Medulla oblongata (tissue), 1 donor: ENCODE measurements at regions not wholly inside any gene's neighbourhood (a gene's known extent, or its start where the extent isn't known, plus 50 kb on each side); places are given as distances from the start of the nearest gene placed in this dataset.
"Not testable (repeated sequence)": the region's sequence is repeated elsewhere in the genome, so short reads cannot be mapped to it uniquely, and the experiment has no call there.

Experiments
- DNase-seq: peaks from one replicate; pipeline ENCODE4 v3.0.0-alpha.2; 2015; ENCODE audit errors: extremely low spot score

DNA sequence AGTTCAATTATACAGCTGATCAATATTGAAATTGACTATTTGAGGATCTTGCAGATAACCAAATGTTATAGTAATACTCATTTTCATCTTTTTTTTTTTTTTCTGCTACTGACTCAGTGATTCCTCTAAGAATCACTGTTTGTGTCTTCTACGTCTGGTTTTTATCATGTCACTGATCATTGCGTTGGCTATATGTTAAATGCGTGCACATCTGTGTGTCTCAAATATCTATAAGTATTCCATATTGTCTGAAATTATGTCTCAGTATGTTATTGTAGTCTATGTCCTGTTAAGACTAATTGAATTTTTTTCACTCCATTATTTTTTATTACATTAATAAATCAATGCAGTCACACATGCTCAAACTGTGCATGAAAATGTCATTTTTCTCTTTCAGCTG, 200.5 kb downstream of the PCDH20 start:
- DNase-seq: no peak

DNA sequence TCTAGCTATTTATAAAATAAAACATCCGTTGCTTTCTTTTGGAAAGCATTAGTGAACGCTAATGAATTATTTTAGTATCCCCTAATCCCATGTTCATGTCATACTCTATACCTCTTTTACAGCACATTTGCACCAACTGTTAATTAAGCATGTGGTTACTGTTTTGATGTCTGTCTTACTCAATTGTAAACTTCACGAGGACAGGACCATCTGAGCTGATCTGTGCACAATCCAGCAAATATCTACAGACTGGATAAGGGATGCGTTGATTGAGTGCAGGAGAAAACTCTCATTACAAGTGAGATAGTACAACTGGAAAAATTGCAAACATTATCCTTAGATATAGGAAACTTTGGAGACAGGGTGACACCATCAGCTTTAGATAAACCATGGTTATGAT, 201.1 kb downstream of the PCDH20 start:
- DNase-seq: no peak

DNA sequence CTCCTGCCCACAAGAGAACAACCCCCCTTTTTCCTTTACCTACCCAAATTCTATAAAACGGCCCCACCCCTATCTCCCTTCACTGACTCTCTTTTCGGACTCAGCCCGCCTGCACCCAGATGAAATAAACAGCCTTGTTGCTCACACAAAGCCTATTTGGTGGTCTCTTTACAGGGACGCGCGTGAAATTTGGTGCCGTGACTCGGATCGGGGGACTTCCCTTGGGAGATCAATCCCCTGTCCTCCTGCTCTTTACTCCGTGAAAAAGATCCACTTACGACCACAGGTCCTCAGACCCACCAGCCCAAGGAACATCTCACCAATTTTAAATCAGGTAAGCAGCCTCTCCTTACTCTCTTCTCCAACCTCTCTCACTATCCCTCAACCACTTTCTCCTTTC, 209.8 kb downstream of the PCDH20 start:
- DNase-seq: not testable (repeated sequence)

DNA sequence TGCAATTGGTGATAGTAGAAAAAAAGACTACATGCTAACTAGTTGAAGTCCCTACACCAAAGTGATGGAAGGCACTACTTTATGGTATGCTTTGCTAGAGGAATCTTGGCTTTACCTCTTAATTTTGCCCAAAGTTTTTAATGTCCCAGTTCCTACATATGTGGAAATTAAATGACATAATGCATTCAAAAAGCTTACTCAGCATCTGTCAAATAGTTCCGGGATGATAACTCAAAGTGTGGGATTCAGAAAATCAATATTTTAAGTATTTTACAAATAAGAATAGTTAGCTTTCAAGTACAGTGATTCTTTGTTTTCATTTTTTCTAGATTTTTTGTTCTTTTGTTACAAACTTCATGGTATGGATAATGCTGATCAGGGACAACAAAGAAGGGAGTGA, 211.6 kb downstream of the PCDH20 start:
- DNase-seq: no peak

DNA sequence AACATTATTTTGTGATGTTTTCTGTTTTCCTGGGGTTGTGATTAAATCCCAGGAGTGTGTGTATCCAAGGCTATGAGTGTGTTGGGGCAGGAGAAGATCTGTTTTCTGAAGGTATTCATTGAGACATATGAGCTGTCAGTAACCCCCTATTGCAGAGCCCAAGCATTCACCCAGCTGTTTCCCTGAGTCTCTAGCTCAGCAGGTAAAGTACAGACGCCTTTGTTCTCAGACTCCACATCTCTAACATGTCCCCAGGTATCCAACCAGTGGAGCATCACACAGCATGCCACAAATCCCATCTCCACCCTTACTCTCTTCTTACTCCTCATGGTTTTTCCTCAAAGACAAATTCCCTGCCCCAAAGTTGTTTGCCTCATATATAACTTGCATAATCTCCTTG, 213.6 kb downstream of the PCDH20 start:
- no peak for DNase-seq

DNA sequence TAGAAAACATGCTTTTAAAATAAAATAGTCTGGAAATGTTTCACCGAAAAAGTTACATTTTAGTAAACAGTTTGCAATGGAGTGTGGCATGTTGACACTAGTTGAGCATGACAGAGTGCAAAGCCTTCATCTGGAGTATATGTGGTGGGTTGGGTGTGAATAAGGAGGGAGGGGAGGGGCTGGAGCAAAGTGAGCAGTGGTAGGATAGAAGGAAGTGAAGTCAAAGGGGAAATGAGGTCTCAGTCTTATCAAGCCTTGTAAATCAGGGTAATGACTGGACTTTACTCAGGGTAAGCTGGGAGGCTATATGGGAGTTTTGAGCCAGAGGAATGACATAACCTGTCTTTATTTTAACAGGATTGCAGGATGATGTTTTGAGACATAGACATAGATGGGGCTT, 222.8 kb downstream of the PCDH20 start:
- no peak for DNase-seq

DNA sequence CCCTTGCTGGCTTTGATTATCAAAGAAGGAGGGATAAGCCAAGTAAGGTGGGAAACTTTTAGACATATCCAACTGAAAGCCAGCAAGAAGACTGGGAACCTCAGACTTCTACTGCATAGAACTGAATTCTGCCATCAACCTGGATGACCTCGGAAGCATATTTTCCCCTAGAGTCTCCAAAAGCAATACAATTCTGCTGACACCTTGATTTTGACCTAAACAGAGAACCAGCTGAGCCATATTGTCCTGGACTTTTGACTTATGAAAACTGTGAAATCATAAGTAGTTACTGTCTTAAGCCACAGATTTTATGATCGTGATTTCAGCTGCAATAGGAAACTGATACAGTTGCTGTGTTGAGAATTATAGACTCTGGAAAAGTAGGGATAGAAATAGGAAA, 227.6 kb downstream of the PCDH20 start:
- no peak for DNase-seq

DNA sequence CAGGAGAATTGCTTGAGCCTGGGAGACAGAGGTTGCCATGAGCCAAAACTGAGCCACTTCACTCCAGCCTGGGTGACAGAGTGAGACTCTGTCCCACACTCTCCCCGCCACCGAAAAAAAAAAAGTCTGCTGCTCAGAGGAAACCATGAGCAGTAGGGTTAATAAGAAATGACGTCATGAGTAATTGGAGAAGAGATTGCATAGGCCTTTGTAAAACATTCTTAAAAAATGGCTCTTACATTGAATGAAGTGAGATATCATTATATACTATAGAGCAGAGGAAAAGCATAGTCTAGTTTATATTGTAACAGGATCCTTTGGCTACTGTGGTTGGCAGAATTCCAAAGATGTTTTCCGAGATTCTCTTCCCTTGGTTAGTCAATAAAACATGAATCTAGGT, 228.2 kb downstream of the PCDH20 start:
- no peak for DNase-seq

DNA sequence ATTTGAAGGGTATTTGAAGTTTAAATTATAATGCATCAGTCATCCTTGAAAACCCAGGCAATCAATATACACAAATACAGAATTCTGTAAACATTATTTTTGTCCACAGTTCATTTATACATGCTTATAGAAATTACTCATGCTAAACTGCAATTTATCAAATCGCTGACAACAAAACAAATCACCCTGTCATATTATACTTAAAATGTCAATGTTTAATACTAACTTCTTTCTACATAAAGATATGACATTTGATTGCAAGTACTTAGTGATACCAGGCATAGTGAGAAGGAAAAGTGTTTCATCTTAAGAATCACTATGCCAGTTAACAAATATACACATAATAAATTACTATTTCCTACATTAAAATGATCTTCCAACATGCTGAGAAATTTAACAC, 232.0 kb downstream of the PCDH20 start:
- no peak for DNase-seq

DNA sequence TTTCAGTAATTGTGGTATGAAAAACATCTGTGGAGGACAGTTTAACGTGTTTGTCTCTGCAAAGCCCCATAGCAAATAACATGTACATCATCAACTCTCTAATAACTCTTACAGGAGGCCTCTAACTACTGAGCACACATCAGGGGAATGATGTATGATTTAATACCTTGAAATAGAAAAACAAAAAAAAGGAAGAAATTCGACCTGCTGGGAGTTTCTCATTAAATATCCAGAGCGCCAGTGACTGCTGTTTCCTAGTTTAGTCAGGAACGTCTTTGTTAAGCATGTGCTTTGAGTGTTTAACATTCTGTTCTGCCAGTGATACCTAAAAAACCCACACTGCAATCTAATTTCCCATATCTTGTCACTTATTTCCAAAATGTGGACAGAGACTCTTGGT, 235.4 kb downstream of the PCDH20 start:
- DNase-seq: no peak

DNA sequence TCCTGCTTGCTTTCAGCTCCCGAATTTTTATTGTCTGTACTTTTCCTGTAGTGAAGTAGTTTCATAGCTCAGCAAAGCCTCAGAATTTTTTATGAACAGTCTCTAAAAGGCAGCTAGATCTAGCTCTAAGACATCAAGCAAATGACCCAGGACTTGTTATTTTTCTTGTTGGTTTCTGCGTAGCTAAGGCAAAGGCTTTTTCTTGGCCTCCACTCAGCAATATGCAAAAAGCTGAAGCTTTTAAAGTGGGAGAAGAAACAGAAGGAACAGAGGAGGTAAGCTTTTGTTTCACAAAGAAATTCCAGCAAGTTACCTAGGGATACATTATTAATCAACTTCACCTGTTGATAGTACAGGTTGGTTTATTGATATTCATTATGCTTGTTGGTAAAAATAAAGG, 235.9 kb downstream of the PCDH20 start:
- no peak for DNase-seq

DNA sequence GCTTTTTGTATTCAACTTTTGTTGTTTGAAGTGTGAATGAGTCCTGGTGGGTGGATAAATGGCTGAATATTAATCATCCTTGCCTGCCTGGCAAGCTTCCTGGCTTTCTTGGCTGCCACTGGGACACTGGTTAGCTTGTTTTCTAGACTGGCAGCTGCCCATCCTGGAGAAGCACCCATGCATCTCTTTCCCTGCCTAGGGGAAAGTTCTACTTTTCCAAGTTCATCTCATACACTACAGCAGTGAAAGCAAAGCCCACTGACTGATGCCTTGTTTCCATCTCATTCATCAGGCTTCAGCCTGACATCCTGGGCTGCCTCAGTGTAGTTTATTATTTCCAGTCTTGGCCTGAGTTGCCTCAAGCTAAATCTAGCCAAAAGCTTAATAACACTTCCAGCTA, 244.8 kb downstream of the PCDH20 start:
- DNase-seq: peak; percentile 65

DNA sequence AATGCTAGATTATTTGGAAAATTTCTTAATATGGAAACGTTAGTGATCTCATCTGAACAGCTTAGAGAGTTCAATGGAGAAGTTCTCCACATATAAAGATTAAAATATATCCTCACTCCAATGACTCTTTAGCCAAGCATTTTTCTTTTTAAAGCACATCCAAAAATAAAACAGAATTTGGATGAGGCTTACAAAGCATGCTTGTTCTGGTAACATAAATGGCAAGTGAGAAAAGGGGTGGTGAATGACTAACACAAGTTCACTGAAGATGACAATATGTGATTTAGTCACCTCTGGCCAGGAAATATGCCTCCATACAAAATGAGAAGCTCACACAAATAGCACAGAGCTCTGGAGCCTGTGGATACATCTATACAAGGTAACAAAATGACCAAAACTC, 253.0 kb downstream of the PCDH20 start:
- no peak for DNase-seq

DNA sequence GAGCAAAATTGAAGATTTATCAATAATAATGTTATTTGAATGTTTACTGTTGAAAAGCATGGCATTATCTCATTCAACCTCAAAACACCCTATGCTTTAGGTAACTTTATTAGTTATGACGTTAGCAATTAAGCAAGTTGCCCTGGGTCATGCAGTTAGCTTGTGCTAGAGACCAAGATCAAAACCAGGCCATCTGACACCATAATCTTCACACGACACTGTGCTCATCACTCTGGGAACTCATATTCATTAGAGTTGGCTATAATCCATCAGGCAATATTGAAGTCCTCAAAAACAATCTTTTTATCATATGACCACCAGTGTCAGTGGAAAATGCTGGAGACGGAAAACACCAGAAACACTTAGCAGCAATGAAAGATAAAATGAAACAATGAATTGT, 253.5 kb downstream of the PCDH20 start:
- no peak for DNase-seq

DNA sequence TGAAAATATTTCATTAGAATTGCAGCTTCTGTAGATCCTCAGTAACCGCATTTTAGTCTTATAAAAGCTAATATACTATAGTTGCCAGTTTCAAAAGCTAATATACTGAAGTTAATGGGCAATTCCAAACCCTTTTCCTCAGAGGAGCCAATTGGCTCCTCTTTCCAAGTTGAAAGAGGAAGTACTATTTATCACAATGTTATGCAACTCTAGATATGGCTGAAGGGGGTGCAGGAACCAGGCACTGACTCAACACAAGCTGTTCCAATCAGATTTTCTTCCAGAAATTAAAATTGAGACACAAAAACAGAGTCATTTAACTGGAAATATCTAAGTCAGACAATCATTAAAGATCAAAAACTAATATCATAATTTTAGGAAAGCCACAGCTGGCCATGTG, 258.9 kb downstream of the PCDH20 start:
- no peak for DNase-seq

DNA sequence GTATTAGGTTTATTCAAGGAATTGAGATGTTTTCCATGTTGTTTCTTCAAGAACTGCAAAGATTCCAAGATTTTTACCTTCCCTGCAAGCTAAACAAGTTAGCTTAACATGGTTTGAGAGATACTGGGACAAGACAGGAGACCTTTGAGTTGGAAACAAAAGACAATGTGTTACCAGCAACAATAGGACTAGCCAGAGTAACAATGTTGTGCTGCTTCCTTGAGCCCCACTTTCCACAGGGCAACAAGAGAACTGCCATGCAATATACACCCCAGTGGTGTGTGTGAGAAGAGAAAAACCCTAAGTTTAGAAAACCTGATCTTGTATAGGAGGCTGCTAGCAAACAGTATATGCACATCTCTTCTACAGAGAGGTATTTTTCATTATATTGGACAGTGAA, 264.6 kb downstream of the PCDH20 start:
- no peak for DNase-seq

DNA sequence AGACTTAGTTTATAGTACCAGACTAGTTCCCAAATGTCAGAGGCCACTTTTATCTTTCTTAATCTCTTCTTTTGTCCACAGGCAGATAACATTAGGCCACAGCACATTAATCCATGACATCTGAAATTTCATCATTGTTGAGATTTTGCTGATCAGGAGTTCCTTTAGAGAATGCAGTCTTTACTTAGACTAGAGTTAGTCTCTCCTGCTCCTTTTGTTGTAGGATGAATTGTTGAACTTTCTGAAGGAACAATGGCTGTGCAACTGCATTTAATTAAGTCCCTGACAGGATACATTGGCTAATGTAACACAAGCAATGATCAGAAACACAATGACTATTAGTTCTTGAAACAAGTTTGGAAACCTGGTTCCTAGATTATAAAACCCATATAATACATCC, 266.3 kb downstream of the PCDH20 start:
- DNase-seq: no peak

DNA sequence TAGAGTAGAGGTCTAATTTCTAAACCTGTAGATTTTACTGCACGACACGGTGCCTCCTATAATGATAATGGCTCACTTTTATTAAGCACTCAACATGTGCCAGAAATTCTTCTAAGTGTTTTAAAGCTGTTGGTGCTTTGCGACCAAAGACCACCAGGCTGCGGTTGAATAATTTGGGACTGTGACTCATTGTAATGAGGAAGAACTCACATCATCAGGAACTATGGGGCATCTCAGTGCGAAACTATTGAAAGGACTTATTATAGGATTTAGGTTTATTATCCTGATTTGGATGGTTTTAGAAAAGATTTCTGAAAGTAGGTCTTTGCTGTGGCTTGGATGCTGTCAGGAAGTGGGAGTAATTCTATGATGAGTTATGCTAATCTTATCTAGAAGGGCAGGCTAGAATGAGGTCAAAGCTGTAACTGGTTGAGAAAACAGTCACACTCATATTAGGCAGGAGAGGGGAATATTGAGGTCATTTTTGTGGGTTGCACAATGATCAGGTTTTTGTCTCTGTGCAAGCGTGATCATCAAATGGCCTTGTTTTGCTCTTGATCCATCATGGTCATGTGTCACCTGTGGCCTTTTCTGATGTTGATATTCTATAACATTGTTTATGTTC, 266.8 kb downstream of the PCDH20 start:
- DNase-seq: no peak

DNA sequence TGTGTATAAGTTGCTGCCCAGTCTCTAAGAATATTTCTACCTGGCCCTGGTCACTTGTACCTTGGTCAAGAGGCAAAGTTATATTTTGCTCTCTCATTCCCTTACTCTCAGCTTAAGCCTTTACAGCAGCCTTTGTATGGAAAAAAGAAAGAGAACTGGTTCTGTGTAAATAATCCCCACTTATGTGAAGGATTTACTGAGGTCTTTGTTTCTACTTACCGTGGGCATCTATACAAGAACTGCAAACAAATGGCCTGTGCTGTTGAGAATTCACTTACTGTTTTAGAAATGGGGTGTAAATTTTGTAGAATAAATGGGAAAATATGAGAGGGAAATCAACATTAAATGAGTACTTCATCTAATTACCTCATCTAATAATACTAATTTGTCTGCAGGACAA, 267.4 kb downstream of the PCDH20 start:
- no peak for DNase-seq

DNA sequence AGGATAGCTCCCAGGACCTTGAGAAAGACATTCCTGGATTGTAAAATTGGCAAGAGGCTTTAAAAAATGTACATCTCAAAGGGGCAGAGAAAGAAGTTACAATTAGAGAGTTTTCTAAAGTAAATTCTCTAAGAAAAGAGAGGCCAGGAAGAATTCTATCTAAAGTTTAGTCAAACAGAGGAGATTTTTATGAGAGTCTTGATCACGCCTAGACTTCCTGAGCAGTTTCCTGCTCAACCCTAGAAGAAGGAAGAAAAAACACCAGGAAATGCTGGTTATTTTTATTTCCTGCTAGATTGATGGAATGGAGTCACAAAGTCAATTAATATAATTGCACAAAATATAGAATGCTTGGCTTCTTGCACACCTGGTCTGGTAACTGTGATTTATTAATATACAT, 269.1 kb downstream of the PCDH20 start:
- no peak for DNase-seq

DNA sequence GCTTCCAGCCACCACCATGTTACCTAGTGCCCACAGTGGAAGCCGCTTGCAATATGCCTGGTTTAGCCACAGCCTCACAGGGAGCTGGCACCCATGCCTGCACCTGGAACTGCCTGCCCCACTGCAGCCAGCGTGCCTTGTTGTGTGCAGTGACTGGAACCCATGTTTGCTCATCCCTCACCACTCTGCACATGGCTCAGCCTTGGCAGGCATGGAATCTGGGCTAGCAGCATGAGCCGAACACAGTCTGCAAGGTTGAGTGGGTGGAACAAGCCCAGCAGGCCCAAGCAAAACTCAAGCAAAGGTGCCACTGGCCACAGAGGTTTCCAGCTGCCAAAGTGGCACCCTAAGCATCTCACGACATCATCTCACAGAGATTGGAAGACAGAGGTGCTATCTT, 269.5 kb downstream of the PCDH20 start:
- no peak for DNase-seq

DNA sequence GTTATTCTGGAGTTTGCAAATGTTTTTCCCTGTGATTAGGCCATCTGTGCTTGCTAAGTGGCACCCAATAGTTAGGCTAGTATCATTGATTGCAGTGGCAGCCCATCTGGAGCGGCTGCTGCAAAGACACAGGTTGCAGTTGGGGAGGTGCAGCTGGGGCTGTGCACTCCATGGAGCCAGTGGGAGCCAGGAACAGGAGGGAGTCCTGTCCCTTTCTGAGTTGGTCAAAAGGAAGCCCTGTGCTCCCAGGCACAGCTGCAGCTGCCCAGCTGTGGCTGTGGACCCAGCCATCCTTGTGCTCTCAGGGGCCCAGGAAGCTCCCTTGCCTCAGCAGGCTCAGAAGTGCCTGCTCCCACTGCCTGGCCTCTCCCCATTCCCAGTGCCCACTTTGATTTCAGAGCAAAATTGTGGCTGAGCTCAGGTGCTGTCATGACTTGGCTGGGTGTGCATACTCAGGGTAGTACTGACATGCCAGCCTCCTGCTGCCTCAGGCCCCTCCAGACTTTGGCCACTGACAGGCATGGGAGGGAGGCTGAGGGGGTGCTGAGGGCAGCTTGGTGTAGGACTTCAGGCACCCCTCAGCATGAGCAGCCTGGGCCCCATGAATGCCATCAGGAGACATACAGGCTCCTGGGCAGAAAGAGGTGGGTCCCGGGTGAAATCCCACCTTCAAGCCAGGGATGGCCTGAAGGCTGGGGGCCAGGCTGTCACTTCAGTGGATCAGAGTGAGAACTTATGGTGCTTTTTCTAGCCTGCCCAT, 270.6 kb downstream of the PCDH20 start:
- DNase-seq: no peak

DNA sequence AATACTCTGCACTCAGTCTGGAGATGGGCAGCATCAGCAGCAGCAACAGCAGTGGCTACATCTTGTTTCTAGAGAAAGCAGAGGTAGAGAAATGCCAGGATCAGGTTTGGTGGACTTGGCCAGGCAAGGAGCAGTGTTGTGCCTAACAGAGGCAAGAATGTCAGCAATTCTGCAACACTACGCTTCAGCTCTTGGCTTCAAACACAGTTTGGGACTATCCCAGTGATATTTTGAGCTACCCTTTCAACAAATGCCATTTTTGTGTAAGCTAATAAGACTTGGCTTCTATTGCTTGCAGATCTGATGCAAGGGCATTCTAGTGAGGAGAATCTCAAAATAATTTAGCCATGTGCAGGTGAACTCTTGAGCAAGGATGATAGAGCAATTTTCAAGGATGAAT, 271.3 kb downstream of the PCDH20 start:
- DNase-seq: no peak

DNA sequence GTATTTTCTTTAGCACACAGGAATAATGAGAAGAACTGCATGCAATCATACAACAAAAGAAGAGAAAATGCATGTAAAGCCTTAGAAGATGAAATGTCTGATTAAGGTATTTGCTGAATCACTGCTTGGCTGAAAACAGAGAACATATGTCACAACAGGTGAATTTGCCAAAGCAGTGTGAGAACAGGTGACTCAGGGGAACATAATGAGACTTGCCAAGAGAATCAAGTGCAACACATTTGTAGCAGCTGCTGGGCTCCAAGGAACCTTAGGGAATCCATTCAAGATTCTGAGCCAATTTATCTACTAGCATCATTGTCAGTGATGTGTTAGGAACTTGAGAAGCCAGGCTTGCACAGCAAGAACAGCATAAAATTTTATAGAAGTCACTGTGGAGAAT, 273.1 kb downstream of the PCDH20 start:
- DNase-seq: no peak
